ENCODE measurements at regions not wholly inside any gene's neighbourhood (a gene's known extent, or its start where the extent isn't known, plus 50 kb on each side); places are given as distances from the start of the nearest gene placed in this dataset.

- Histone ChIP-seq H3K9me2 (ENCODE audit: insufficient read depth) (no peaks in the 10 kb centered on the region), H2AFZ (no peak overlapping the region), H3K4me1 (ENCODE audit: insufficient read depth) (no peaks in the 10 kb centered on the region), H3K36me3 (ENCODE audit: insufficient read depth) (no peaks in the 10 kb centered on the region), H3F3A (replicated peaks; ENCODE audit: low read depth) (no peaks in the 10 kb centered on the region), H4K20me1 (replicated peaks; ENCODE audit: insufficient read depth) (no peaks in the 10 kb centered on the region), H3K27ac (ENCODE audit: low read depth) (no peak overlapping the region), H3K27me3 (ENCODE audit: insufficient read depth) (no peaks in the 10 kb centered on the region), H3K4me3 (no peak overlapping the region), H3K79me2 (replicated peaks; ENCODE audit: insufficient read depth) (no peaks in the 10 kb centered on the region), H3K4me2 (no peak overlapping the region)
- DNase-seq (ENCODE audit: low spot score) (no peak), ATAC-seq (no peak)
- H3K36me3 Mint-ChIP-seq (ENCODE audit: low read depth), result no peaks in the 10 kb centered on the region
- H3K4me3 Mint-ChIP-seq, result no peak overlapping the region
- H3K27ac Mint-ChIP-seq, result no peak overlapping the region
- no peaks in the 10 kb centered on the region for H3K4me1 Mint-ChIP-seq
- H3K27me3 Mint-ChIP-seq (ENCODE audit: insufficient read depth, low read depth, poor library complexity), result no peaks in the 10 kb centered on the region
- H3K9me3 Mint-ChIP-seq, result no peaks in the 10 kb centered on the region
- TF ChIP-seq POLR2AphosphoS5 (IDR thresholded peaks at IDR 0.05; ENCODE audit: low read depth), result no peak
- no peak for TF ChIP-seq STAT1 (IDR thresholded peaks at IDR 0.05; ENCODE audit: unreplicated experiment)
- no peak for TF ChIP-seq ZNF114 (CRISPR knock-in tag; IDR thresholded peaks at IDR 0.05)
- TF ChIP-seq ZNF462 (CRISPR knock-in tag; IDR thresholded peaks at IDR 0.05), result no peak
- TF ChIP-seq JUNB (IDR thresholded peaks at IDR 0.05; ENCODE audit: unreplicated experiment), result no peak
- TF ChIP-seq, protein P1, sequence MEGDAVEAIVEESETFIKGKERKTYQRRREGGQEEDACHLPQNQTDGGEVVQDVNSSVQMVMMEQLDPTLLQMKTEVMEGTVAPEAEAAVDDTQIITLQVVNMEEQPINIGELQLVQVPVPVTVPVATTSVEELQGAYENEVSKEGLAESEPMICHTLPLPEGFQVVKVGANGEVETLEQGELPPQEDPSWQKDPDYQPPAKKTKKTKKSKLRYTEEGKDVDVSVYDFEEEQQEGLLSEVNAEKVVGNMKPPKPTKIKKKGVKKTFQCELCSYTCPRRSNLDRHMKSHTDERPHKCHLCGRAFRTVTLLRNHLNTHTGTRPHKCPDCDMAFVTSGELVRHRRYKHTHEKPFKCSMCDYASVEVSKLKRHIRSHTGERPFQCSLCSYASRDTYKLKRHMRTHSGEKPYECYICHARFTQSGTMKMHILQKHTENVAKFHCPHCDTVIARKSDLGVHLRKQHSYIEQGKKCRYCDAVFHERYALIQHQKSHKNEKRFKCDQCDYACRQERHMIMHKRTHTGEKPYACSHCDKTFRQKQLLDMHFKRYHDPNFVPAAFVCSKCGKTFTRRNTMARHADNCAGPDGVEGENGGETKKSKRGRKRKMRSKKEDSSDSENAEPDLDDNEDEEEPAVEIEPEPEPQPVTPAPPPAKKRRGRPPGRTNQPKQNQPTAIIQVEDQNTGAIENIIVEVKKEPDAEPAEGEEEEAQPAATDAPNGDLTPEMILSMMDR (conservative IDR thresholded peaks at IDR 0.05; ENCODE audit: low read depth in 2 of 2), result no peak
- TF ChIP-seq ZNF331 (CRISPR knock-in tag; IDR thresholded peaks at IDR 0.05; ENCODE audit: low read depth), result no peak
- no peak for TF ChIP-seq EZH2phosphoT487 (IDR thresholded peaks at IDR 0.05; ENCODE audit: unreplicated experiment)
- no peak for TF ChIP-seq REST (IDR thresholded peaks at IDR 0.05; ENCODE audit: unreplicated experiment)
- TF ChIP-seq NANOG (IDR thresholded peaks at IDR 0.05; ENCODE audit: borderline replicate concordance), result no peak
- TF ChIP-seq CREB1 (CRISPR knock-in tag; IDR thresholded peaks at IDR 0.05; ENCODE audit: low read depth), result no peak
- no peak for TF ChIP-seq EZH2 (IDR thresholded peaks at IDR 0.05; ENCODE audit: low read depth, unreplicated experiment)
- TF ChIP-seq ETS1 (IDR thresholded peaks at IDR 0.05), result no peak
Observed at GRCh38 chr6:115811541-115811940, 249.2 kb downstream of the FRK start.

Measured in GM23338 (cell line).